ENCODE measurements at regions not wholly inside any gene's neighbourhood (a gene's known extent, or its start where the extent isn't known, plus 50 kb on each side); places are given as distances from the start of the nearest gene placed in this dataset.
"Not testable (repeated sequence)": the region's sequence is repeated elsewhere in the genome, so short reads cannot be mapped to it uniquely, and the experiment has no call there.

- no peak for DNase-seq
These were observed 672.1 kb downstream of the STK39 start for GRCh38 chr2:167575276-167575675.

GRCh38 chr2:167572883-167573619 is 674.3 kb downstream of the STK39 start:
- no peak for DNase-seq

- DNase-seq: no peak
These were observed 677.0 kb downstream of the STK39 start for GRCh38 chr2:167570370-167570769.

GRCh38 chr2:167563885-167564619 is 675.8 kb downstream of the XIRP2 start:
- DNase-seq: not testable (repeated sequence)

GRCh38 chr2:167558272-167558991 is 670.2 kb downstream of the XIRP2 start:
- DNase-seq: not testable (repeated sequence)

GRCh38 chr2:167555098-167555720 is 666.9 kb downstream of the XIRP2 start:
- no peak for DNase-seq

- DNase-seq: no peak
These were observed 665.4 kb downstream of the XIRP2 start for GRCh38 chr2:167553635-167554034.

GRCh38 chr2:167551416-167551815 is 663.1 kb downstream of the XIRP2 start:
- DNase-seq: no peak

GRCh38 chr2:167550448-167550847 is 662.2 kb downstream of the XIRP2 start:
- DNase-seq: no peak

GRCh38 chr2:167548396-167548795 is 660.1 kb downstream of the XIRP2 start:
- no peak for DNase-seq

GRCh38 chr2:167544602-167545001 is 656.3 kb downstream of the XIRP2 start:
- DNase-seq: no peak

GRCh38 chr2:167543721-167544120 is 655.4 kb downstream of the XIRP2 start:
- no peak for DNase-seq

- no peak for DNase-seq
These were observed 649.5 kb downstream of the XIRP2 start for GRCh38 chr2:167537743-167538142.

- no peak for DNase-seq
These were observed 646.2 kb downstream of the XIRP2 start for GRCh38 chr2:167534443-167534842.

- DNase-seq: no peak
These were observed 636.5 kb downstream of the XIRP2 start for GRCh38 chr2:167524786-167525185.

- DNase-seq: no peak
These were observed 621.9 kb downstream of the XIRP2 start for GRCh38 chr2:167510071-167510759.

- DNase-seq: no peak
These were observed 621.3 kb downstream of the XIRP2 start for GRCh38 chr2:167509586-167509985.

GRCh38 chr2:167508709-167509108 is 620.4 kb downstream of the XIRP2 start:
- DNase-seq: no peak

- DNase-seq: no peak
These were observed 618.1 kb downstream of the XIRP2 start for GRCh38 chr2:167506395-167506794.

- DNase-seq: no peak
These were observed 616.4 kb downstream of the XIRP2 start for GRCh38 chr2:167504695-167505094.

- DNase-seq: no peak
These were observed 615.8 kb downstream of the XIRP2 start for GRCh38 chr2:167504061-167504460.

GRCh38 chr2:167501618-167502017 is 613.3 kb downstream of the XIRP2 start:
- no peak for DNase-seq

GRCh38 chr2:167493862-167494261 is 605.6 kb downstream of the XIRP2 start:
- no peak for DNase-seq
